Frontal cortex (tissue), 3 donors: ENCODE measurements at regions not wholly inside any gene's neighbourhood (a gene's known extent, or its start where the extent isn't known, plus 50 kb on each side); places are given as distances from the start of the nearest gene placed in this dataset.
"Not testable (repeated sequence)": the region's sequence is repeated elsewhere in the genome, so short reads cannot be mapped to it uniquely, and the experiment has no call there.

Source experiments
- DNase-seq, 2 donors: peaks; one replicate each; pipeline ENCODE4 v3.0.0; 2012; ENCODE audit warnings: low spot score in 2 of 2
- FAIRE-seq: peaks from 2 replicates; lab custom pipeline; 2012; peaks lifted over from hg19 to GRCh38; lab: Jason Lieb, UNC
- donor health status: control.
- donor health status: control.
- donor health status: control.

- DNase-seq (no peak), FAIRE-seq (no peak)
These were observed 552.5 kb downstream of the DSC3 start for GRCh38 chr18:30489890-30490643.

GRCh38 chr18:30487962-30488361, 554.6 kb downstream of the DSC3 start:
- DNase-seq (no peak), FAIRE-seq (no peak)

GRCh38 chr18:30486856-30487255, 555.7 kb downstream of the DSC3 start:
- FAIRE-seq (no peak), DNase-seq (no peak)

- no peak for DNase-seq
- no peak for FAIRE-seq
These were observed 557.5 kb downstream of the DSC3 start for GRCh38 chr18:30485078-30485477.

GRCh38 chr18:30481871-30482270, 560.7 kb downstream of the DSC3 start:
- FAIRE-seq (no peak), DNase-seq (no peak)

DNA sequence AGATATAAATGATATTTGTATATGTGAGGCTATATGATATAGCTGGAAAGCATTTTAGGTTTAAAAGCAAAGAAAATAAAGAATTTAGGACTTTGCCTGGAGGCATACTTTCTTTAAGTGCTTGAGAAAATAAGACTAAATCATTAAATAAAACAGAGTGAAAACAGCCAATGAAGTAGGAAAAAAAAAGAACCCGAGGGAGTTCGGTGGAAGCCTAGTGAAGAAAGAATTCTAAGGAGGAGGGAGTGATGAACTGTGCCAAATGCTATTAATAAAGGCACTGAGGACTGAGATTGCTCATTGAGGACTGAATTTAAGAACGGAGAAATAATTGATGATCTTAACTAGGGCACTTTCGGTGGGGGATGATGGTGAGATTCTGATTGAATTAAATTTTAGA, 573.5 kb downstream of the DSC3 start:
- DNase-seq (no peak), FAIRE-seq (no peak)

GRCh38 chr18:30465096-30465495, 577.4 kb downstream of the DSC3 start:
- FAIRE-seq (no peak), DNase-seq (no peak)

- DNase-seq (no peak), FAIRE-seq (no peak)
These were observed 585.4 kb downstream of the DSC3 start for GRCh38 chr18:30457156-30457555.

GRCh38 chr18:30455741-30456140, 586.8 kb downstream of the DSC3 start:
- no peak for FAIRE-seq

GRCh38 chr18:30454920-30455319, 587.6 kb downstream of the DSC3 start:
- DNase-seq (no peak), FAIRE-seq (no peak)

More at GRCh38 chr18:30455741-30456140, 586.8 kb downstream of the DSC3 start:
- DNase-seq: no peak

- peak; percentile 53 for FAIRE-seq
These were observed 590.6 kb downstream of the DSC3 start for GRCh38 chr18:30451981-30452380.

GRCh38 chr18:30450927-30451326, 591.6 kb downstream of the DSC3 start:
- DNase-seq: no peak
- FAIRE-seq: no peak

More at GRCh38 chr18:30451981-30452380, 590.6 kb downstream of the DSC3 start:
- no peak for DNase-seq

DNA sequence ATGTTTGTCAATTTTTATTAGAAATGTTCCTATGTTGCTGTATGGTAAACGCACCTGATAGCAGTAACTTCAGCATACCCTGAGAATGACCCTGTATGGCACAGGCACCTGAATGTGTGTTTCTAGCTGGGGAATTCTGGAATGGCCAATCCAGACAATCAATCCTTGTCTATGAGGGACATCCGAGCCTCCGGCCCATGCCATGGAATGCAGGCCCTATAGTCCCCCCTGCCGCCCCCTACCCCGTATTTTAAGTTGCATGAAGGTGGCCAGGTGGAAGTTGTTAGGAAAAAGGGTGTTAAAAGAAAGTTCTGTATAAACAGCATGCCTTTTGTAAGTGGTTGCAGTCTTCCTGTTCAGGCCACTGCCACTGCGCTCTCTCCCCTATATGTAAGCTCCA, 595.9 kb downstream of the DSC3 start:
- FAIRE-seq (no peak), DNase-seq (no peak)

DNA sequence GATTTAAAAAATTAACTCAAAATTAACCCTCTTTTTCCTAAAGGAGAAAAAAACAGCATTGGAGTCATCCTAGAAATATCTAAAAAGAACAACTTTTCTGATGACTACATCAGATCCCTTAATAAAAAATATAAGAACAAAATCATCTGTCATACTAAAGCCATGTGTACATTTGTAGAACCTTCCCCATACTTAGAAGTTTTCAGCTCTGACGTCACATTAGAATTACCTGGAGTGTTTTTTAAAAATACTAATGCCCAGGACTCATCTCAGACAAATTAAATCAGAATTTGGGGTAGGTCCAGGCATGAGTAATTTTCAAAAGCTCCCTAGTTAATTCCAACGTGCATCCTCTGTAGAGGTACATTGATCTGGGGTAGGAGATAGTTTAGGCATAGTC, 598.0 kb downstream of the DSC3 start:
- FAIRE-seq: no peak
- DNase-seq: no peak

DNA sequence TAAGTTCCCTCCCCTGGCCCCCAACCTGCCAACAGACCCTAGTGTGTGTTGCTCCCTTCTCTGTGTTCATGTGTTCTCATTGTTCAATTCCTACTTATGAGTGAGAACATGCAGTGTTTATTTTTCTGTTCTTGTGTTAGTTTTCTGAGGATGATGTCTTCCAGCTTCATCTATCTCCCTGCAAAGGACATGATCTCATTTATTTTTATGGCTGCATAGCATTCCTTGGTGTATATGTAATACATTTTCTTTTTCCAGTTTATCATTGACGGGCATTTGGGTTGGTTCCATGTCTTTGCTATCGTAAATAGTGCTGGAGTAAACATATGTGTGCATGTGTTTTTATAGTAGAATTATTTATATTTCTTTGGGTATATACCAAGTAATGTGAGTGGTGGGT, 602.2 kb downstream of the DSC3 start:
- DNase-seq (no peak), FAIRE-seq (no peak)

DNA sequence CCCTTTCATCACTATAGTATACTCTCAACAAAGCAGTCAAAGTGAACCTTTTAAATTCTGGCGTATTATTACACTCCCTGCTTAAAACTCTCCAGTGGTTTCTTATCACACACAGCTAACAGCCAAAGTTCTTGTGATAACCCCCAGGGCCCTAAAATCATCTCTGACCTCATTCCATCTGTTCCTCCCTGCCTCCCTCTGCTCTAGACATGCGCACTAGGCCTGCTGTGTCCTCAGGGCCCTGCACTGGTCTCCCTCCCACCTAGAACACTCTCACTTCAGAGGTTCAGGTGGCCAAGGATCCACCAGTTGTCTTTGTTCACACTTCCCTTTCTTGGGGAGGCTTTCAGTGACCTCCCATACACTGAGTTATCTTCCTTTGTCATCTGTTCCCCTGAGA, 603.4 kb downstream of the DSC3 start:
- FAIRE-seq: no peak
- no peak for DNase-seq

GRCh38 chr18:30432349-30432748, 610.2 kb downstream of the DSC3 start:
- DNase-seq: no peak
- no peak for FAIRE-seq

- FAIRE-seq, DNase-seq: not testable (repeated sequence)
These were observed 623.1 kb downstream of the DSC3 start for GRCh38 chr18:30419399-30419798.

GRCh38 chr18:30415903-30416302, 626.6 kb downstream of the DSC3 start:
- DNase-seq: no peak
- FAIRE-seq: no peak

- FAIRE-seq: no peak
- DNase-seq: no peak
These were observed 633.4 kb downstream of the DSC3 start for GRCh38 chr18:30409120-30409519.

GRCh38 chr18:30406728-30407127, 635.8 kb downstream of the DSC3 start:
- DNase-seq (no peak), FAIRE-seq (no peak)

GRCh38 chr18:30405038-30405437, 637.5 kb downstream of the DSC3 start:
- FAIRE-seq: no peak
- DNase-seq: no peak
